Cardiac septum (tissue), 1 donor: ENCODE measurements at regions not wholly inside any gene's neighbourhood (a gene's known extent, or its start where the extent isn't known, plus 50 kb on each side); places are given as distances from the start of the nearest gene placed in this dataset.

ENCODE experiments used
- DNase-seq: peaks from one replicate; pipeline ENCODE4 v3.0.0-alpha.2; 2020; ENCODE audit warnings: low spot score
- intact Hi-C: fragments of 100-400 bp; cut with DNase I; formaldehyde crosslinking; loops from one replicate; pipeline ENCODE4 v1.14.0; 2022
- donor health status: DM: no; HTN: no; CAD: no.

DNA sequence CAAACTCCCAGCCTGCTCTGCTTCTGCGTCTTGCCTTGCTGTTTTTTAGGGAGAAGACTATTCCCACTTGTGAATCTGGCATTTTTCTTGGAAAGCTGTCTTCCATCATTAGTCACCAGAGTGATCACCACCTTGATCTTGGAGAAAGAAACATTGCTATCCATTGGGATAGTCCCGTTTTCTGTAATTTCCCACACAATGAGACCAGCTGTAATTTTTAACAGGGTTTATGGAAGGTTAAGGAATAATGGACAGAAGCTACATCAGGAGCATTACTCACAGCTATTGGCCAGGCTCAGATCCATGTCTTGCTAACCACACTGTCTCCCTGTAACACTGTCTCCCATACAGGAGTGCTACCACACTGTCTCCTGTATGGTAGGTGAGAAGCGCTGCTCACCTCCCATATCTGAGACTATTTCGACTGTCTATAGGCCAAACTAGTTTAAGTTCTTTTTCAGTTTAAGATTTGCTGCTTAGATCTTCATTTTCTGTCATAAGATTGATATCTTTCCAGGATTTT, 523.0 kb downstream of the SPRY1 start:
- DNase-seq, result no peak
- intact Hi-C loops, result loop anchor here (5.0 kb wide), 1 partner anchor 172 kb away; no protein-coding TSS in a partner anchor

DNA sequence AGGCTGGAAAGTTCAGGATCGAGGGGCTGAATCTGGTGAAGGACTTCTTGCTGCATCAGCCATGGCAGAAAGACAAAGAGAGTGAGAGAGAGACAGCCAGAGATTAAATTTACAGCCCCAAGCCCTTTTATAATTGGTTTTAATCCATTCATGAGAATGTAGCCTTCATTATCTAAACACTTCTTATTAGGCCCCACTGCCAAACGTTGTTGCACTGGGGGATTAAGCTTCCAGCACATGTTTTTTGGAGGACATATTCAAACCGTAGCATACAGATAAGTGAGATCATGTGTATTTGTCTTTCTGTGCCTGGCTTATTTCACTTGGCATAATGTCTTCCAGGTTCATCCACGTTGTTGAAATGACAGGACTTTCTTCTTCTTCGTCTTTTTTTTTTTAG, 524.7 kb downstream of the SPRY1 start:
- no peak for DNase-seq
- intact Hi-C loops, result loop anchor here (5.0 kb wide), 1 partner anchor 174 kb away; no protein-coding TSS in a partner anchor

- intact Hi-C loops, result loop anchor here (5.0 kb wide), 1 partner anchor 176 kb away; no protein-coding TSS in a partner anchor
- no peak for DNase-seq
Measured at GRCh38 chr4:123922847-123923246, 526.3 kb downstream of the SPRY1 start.

DNA sequence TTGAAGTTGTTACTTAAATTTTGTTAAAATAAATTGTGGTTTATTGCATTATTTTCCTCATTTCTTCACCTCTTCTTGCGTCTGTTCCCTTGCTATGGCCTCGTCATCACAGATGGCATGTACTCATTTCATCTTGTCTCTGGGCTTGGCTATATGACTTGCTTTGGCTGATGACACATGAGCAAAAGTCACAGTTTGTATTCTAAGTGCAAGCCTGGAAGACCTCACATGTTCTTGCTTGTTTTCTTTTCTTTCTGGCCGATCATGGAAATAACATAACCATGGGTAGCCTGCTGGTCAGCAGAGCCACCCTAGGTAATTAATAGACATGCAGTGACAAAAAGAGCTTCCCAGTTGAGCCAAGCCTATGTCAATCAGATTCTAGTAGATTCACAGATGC, 527.9 kb downstream of the SPRY1 start:
- intact Hi-C loops, result loop anchor here (5.0 kb wide), 1 partner anchor 177 kb away; no protein-coding TSS in a partner anchor
- no peak for DNase-seq

DNA sequence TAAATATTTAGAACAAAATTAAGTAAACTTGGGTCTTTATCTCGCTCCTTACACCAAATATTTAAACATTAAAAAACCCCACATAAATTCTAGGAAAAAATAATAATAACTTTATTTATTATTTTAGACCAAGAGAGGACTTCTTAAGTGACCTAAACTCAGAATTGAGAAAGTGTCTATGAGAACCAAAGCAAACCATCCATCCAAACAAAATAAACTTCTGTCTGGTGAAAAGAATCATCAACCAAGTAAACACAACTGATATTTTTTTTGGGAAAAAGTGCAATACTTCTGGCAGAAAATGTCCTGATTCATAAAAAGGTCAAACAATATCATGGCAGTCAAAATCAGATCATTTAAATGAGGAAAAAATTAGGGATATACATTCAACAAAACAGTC, 533.0 kb downstream of the SPRY1 start:
- DNase-seq, result no peak

GRCh38 chr4:123930996-123931395, 534.4 kb downstream of the SPRY1 start:
- no peak for DNase-seq
- intact Hi-C loops, result no loop called here

More for the DNA sequence above, 533.0 kb downstream of the SPRY1 start:
- intact Hi-C loops, result no loop called here

GRCh38 chr4:123934096-123934495, 537.5 kb downstream of the SPRY1 start:
- intact Hi-C loops, result no loop called here

GRCh38 chr4:123936621-123937043, 540.0 kb downstream of the SPRY1 start:
- no peak for DNase-seq
- intact Hi-C loops, result no loop called here

More at GRCh38 chr4:123934096-123934495, 537.5 kb downstream of the SPRY1 start:
- DNase-seq, result no peak

DNA sequence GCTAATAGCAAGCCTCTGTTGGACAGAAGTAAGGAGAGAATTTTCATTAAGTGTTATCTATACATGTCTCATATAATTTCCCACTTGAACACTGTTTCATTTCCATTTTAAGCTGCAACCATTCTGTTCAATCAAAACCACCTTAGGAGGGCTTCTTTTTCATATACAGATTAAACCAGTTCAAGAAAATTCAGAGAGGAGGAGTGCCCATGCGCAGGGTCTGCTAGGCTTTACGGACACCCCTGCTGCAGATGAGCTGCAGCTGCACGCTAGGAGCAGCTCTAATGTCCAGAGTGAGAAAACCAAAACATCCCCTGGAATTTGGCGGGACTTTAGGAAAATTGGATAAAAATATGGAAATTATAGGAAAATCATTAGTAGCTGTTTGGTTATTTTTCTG, 541.0 kb downstream of the SPRY1 start:
- no peak for DNase-seq
- intact Hi-C loops, result no loop called here

DNA sequence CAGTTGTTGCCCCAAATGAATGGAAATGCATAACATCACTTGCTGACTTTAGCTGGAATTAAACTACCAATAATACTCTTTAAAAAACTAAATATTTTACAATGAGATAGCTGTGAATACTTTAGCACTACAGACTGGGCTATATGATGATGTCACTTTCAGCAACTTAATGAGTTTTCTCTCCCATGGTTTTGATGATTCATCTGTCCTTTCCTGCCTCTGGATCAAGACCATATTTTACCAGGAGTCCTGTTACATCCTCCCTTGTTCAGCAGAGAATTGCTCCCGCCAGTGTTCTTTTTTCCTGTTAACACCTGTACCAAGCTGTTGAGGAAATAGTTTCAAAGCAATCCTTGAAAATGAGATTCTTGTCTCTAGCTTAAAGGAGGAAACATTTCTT, 543.0 kb downstream of the SPRY1 start:
- no peak for DNase-seq
- intact Hi-C loops, result no loop called here

DNA sequence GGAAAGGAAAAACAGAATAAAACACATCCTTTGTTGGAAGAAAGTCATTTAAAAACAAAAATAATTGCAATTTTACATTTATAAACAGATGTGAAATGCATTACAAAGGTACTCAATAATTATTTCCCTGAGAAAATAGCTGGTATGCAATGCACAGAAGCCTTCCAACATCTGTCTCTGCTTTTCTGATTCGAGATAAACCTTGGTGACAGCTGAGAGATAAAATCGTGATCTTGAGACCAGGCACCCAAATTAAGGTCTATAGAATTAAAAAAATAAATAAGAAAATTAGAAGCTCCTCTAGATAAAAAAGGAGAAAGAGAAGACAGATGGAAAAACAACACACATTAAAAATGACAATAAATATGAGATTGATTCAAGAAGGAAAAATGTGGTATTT, 544.0 kb downstream of the SPRY1 start:
- intact Hi-C loops, result no loop called here
- DNase-seq, result no peak

DNA sequence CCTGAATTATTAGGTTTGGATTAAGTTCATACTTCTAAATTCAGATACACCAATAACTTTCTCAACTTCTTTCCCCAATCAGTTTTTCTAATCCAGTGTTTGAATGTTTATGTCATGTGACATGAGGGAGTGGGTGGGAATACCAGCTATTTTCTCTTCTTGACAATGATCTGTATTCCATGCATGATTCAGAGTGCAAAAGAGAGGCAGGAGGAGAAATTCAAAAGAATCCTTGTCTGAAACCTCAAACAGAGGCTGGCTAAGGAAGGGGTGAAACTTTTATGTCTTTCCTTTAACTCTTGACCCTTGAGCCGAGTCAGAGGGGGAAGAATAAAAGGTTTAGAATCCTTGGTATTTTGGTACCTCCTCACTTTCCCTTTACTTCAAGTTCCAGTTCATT, 544.7 kb downstream of the SPRY1 start:
- intact Hi-C loops, result no loop called here
- no peak for DNase-seq

DNA sequence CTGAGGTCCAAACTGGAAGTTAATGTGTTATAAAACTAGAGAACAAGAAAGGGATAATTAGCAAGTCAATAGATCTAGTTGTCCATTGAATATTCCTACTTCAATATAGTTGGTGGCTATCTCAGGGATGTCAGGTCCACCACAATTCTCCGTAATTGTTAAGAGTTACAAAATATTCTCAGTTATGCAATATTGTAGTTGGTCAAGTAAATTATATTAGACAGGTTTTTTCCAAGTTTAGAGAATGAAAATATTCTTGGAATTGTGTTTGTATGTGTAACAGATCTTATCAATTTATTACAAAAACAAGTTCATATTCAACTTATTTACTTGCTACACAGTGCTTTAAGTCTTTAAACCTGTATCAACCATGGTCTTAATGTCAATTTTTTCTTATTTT, 547.4 kb downstream of the SPRY1 start:
- no peak for DNase-seq
- intact Hi-C loops, result no loop called here

DNA sequence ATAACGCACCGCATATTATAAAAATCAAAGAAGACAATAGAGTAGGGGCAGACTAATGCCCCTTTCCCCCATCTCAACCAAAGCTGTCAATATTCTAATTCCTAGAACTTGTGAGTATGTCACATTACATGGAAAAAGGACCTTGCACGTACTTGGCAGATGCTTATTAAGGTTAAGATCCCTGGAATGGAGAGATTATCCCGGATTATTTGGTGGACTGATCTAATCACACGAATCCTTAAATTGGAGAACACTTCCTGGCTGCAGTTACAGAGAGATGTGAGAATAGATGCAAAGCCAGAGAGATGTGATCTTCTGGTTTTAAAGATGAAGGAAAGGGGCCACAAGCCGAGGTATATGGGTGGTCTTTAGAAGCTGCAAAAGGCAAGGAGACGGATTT, 548.7 kb downstream of the SPRY1 start:
- DNase-seq, result no peak
- intact Hi-C loops, result no loop called here

GRCh38 chr4:123950530-123950929, 553.9 kb downstream of the SPRY1 start:
- intact Hi-C loops, result no loop called here
- no peak for DNase-seq

GRCh38 chr4:123952530-123953274, 556.1 kb downstream of the SPRY1 start:
- no peak for DNase-seq
- intact Hi-C loops, result no loop called here

DNA sequence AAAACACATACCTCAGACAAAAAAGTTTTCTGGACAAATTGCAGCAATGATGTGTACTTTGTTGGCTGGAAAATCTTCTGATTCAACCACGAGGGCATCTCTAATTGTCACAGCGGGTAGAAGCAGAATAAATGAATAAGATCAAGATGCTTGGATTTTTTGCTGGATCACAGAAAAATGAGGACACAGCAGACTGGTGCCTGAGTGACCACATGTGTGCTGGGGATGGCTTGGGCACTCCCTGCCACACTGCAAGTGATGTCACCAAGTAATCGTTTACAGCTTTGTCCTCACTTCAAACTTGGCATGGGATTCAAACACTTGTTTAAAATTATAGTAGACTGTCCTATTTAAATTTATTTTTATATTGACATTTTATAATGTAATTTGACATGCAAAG, 557.0 kb downstream of the SPRY1 start:
- DNase-seq, result no peak

GRCh38 chr4:123954220-123954619, 557.6 kb downstream of the SPRY1 start:
- intact Hi-C loops, result no loop called here
- no peak for DNase-seq

More for the DNA sequence above, 557.0 kb downstream of the SPRY1 start:
- intact Hi-C loops, result no loop called here

DNA sequence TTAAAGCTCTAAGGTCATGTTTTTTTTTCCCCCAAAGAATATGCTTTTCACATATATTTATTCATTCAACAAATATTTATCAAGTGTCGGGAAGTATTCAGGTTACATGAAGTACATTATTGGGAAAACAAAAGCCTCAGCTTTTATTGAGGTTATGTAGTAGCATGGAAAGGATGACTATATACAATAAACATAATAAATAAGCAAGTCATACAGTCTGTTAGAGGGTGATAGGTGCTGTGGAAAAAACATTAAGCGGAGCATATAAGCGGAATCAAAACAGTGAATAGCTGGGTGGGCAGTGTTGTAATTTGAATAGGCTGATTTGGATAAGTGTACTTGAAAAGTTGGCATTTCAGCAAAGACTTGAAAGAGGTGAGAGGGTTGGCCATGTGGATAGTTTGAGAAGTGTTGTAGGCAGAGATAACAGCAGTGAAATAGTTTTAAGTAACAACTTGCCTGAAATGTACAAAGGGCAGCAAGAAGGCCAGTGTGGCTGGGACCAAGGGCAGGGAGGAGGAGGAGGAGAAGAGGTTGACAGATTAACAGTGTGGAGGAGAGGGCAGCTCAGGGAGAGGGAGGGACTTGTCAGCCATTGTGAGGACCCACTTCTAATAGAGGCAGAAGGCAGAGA, 558.7 kb downstream of the SPRY1 start:
- DNase-seq, result no peak
- intact Hi-C loops, result no loop called here

GRCh38 chr4:123956204-123956603, 559.6 kb downstream of the SPRY1 start:
- no peak for DNase-seq

More at GRCh38 chr4:123956204-123956603, 559.6 kb downstream of the SPRY1 start:
- intact Hi-C loops, result no loop called here
